Colonic mucosa (tissue), 4 donors: ENCODE measurements at regions not wholly inside any gene's neighbourhood (a gene's known extent, or its start where the extent isn't known, plus 50 kb on each side); places are given as distances from the start of the nearest gene placed in this dataset.

Experiments
- DNase-seq: peaks from one replicate; pipeline ENCODE4 v3.0.0-alpha.2; 2020
- H3K27ac ChIP-seq: fragments of 200-600 bp; one replicate; pipeline ENCODE4 v1.8.0; 2021
- H3K27me3 ChIP-seq: fragments of 200-600 bp; one replicate; pipeline ENCODE4 v1.8.0; 2021
- H3K36me3 ChIP-seq: fragments of 200-600 bp; one replicate; pipeline ENCODE4 v1.8.0; 2021
- H3K4me1 ChIP-seq: fragments of 200-600 bp; one replicate; pipeline ENCODE4 v1.8.0; 2021; ENCODE audit warnings: mild to moderate bottlenecking
- H3K4me3 ChIP-seq: fragments of 200-600 bp; one replicate; pipeline ENCODE4 v1.8.0; 2021
- H3K9ac ChIP-seq, 2 donors: one replicate each; pipeline ENCODE4 v1.7.0; 2013; ENCODE audit warnings: control low read depth in 2 of 2, low read depth in 2 of 2, low read length in 2 of 2
- H3K9me3 ChIP-seq: fragments of 200-600 bp; one replicate; pipeline ENCODE4 v1.8.0; 2021
- intact Hi-C: fragments of 100-400 bp; cut with DNase I; formaldehyde crosslinking; loops from one replicate; pipeline ENCODE4 v1.14.1; 2022
- TF ChIP-seq, protein P1 (sequence below): fragments of 200-600 bp; IDR thresholded peaks from one replicate; pipeline ENCODE4 v1.8.0; 2022; ENCODE audit warnings: antibody characterized with exemption, mild to moderate bottlenecking
- donor health status: healthy.
- donor health status: DM: no; HTN: no; CAD: no.
- donor health status: DM: no; HTN: no; CAD: no.

DNA sequence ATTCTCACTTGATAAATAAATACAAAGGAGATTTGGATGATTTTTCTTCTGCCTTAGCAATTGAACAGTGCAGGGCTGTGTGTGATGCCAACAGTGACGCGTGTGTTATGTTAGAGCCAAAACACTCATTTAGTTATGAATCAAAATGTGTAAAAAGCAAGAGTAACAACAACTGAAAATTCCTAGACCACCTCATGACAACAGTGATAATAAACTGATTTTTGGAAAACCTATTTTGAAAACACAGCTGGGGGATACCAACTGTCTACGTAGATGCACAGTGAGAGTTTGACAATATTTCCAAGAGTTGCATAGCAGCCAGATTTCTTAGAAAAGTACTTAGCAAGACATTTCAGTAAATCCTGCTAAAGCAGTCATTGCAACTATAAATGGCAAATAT, 323.9 kb downstream of the GALR1 start:
- Histone ChIP-seq H3K4me3 (no peak overlapping the region), H3K9me3 (no peaks in the 10 kb centered on the region), H3K27ac (no peak overlapping the region), H3K27me3 (no peaks in the 10 kb centered on the region), H3K4me1 (no peaks in the 10 kb centered on the region), H3K36me3 (no peaks in the 10 kb centered on the region), H3K9ac (no peak overlapping the region)
- TF ChIP-seq, protein P1, sequence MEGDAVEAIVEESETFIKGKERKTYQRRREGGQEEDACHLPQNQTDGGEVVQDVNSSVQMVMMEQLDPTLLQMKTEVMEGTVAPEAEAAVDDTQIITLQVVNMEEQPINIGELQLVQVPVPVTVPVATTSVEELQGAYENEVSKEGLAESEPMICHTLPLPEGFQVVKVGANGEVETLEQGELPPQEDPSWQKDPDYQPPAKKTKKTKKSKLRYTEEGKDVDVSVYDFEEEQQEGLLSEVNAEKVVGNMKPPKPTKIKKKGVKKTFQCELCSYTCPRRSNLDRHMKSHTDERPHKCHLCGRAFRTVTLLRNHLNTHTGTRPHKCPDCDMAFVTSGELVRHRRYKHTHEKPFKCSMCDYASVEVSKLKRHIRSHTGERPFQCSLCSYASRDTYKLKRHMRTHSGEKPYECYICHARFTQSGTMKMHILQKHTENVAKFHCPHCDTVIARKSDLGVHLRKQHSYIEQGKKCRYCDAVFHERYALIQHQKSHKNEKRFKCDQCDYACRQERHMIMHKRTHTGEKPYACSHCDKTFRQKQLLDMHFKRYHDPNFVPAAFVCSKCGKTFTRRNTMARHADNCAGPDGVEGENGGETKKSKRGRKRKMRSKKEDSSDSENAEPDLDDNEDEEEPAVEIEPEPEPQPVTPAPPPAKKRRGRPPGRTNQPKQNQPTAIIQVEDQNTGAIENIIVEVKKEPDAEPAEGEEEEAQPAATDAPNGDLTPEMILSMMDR, result no peak
- intact Hi-C loops, result no loop called here
- DNase-seq, result no peak

DNA sequence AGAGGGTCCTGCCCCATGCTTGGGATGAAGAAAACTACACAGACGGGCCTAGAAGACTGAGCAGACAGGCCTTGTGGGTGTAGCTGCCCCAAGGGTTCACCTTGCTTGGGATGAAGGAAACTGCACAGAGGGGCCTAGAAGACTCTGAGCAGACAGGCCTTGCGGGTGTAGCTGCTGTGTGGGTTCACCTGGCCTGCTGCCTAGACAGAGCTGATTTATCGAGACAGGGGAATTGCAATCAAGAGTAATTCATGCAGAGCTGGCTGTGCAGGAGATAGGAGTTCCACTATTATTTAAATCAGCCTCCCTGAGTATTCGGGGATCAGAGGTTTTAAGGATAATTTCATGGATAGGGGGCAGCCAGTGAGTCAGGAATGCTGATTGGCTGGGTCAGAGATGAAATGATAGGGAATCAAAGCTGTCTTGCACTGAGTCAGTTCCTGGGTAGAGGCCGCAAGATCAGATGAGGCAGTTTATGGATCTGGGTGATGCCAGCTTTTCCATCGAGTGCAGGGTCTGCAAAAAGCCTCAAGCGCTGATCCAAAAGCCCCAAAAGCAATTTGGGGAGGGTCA, 341.4 kb downstream of the GALR1 start:
- intact Hi-C loops, result no loop called here
- H3K36me3 ChIP-seq, result no peaks in the 10 kb centered on the region

DNA sequence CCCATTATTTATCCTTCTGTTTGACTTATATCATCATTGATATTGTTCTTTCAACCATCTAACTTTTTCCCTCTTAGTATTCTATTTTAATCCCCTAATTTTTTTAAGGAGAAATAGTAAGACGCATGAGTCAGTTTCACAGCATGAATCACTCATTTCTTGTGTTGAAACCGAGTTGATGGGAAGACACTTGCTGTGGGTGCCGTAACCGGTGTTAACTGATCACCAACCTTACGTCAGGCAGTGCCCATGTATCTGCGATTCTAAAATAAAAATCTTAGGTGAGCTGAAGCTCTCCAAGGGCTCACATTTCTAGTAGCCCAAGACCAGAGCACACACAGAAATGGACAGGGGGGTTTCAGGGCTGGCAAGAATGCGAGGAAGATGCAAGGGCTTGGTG, 348.1 kb downstream of the GALR1 start:
- Histone ChIP-seq H3K27ac (no peak overlapping the region), H3K4me3 (no peak overlapping the region), H3K9me3 (no peaks in the 10 kb centered on the region), H3K27me3 (no peaks in the 10 kb centered on the region), H3K9ac (no peak overlapping the region), H3K4me1 (no peaks in the 10 kb centered on the region), H3K36me3 (no peaks in the 10 kb centered on the region)
- intact Hi-C loops, result no loop called here
- TF ChIP-seq, protein P1, result no peak
- no peak for DNase-seq

More for the DNA sequence above, 341.4 kb downstream of the GALR1 start:
- Histone ChIP-seq H3K4me1 (no peaks in the 10 kb centered on the region), H3K27me3 (no peaks in the 10 kb centered on the region), H3K9me3 (no peaks in the 10 kb centered on the region), H3K9ac (no peak overlapping the region), H3K4me3 (no peak overlapping the region), H3K27ac (no peak overlapping the region)
- TF ChIP-seq, protein P1, result no peak
- DNase-seq, result no peak

DNA sequence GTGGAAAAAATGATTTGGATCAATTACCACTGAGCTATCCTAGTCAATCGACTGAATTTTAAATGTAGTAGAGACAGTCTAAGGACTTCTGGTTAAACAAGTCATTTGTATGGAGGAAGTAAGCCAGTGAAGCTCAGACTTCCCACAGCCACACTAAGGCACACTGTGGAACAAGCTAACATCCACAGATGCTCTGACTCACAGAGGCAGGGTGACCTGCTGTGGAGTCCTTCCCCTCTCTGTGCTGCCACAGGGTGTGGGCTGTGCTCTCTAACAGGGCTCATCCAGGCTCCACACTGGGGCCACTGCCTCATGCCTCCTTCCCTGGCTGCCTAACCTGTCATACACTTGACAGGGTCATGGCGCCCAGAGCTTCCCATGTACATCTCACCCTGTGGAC, 351.0 kb downstream of the GALR1 start:
- DNase-seq, result no peak
- intact Hi-C loops, result no loop called here
- no peaks in the 10 kb centered on the region for H3K27me3 ChIP-seq
- H3K36me3 ChIP-seq, result no peaks in the 10 kb centered on the region
- H3K9ac ChIP-seq, result no peak overlapping the region
- no peak overlapping the region for H3K4me3 ChIP-seq
- H3K27ac ChIP-seq, result no peak overlapping the region
- H3K9me3 ChIP-seq, result no peaks in the 10 kb centered on the region
- H3K4me1 ChIP-seq, result no peaks in the 10 kb centered on the region
- TF ChIP-seq, protein P1, result no peak

DNA sequence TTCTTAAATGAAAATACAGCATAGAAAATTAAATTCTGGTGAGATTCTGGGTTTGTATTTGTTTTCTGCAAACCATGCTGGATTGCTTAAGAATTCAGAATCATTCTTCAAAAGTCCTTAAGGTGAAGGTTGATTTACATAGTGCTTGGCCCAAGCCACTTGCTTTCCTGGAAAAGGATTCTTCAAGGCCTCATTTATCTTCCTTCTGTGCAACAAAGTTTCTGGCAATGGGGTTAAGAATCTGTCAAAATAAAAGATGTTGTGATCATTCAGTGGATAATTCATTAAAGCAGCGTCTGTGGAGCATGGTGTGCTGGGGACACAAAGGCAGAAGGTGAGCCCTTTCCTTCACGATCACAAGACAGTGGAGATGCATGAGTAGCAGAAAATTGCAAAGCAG, 351.9 kb downstream of the GALR1 start:
- intact Hi-C loops, result no loop called here
- DNase-seq, result no peak
- no peak overlapping the region for H3K27ac ChIP-seq
- H3K4me3 ChIP-seq, result no peak overlapping the region
- H3K9me3 ChIP-seq, result no peaks in the 10 kb centered on the region
- TF ChIP-seq, protein P1, result no peak
- no peak overlapping the region for H3K9ac ChIP-seq
- H3K27me3 ChIP-seq, result no peaks in the 10 kb centered on the region
- H3K4me1 ChIP-seq, result no peaks in the 10 kb centered on the region
- H3K36me3 ChIP-seq, result no peaks in the 10 kb centered on the region
